Transverse colon (tissue), 4 donors: ENCODE measurements at regions not wholly inside any gene's neighbourhood (a gene's known extent, or its start where the extent isn't known, plus 50 kb on each side); places are given as distances from the start of the nearest gene placed in this dataset.

Experiments
- DNase-seq: peaks from one replicate; pipeline ENCODE4 v3.0.0-alpha.2; 2019
- H3K27ac ChIP-seq, 4 donors: fragments of 200-600 bp; sonication (generic); 2 replicates each; pipeline ENCODE4 v1.5.1; 2016 to 2018; ENCODE audit warnings: inconsistent platforms in 4 of 4
- H3K27me3 ChIP-seq: fragments of 200-600 bp; sonication (generic); 2 replicates; pipeline ENCODE4 v1.5.1; 2017; ENCODE audit warnings: inconsistent platforms
- H3K36me3 ChIP-seq, 4 donors: fragments of 200-600 bp; sonication (generic); 2 replicates each; pipeline ENCODE4 v1.5.1; 2017 to 2019; ENCODE audit warnings: inconsistent platforms in 4 of 4
- H3K4me1 ChIP-seq, 4 donors: fragments of 200-600 bp; sonication (generic); 2 replicates each; pipeline ENCODE4 v1.5.1; 2017 to 2020; ENCODE audit warnings: inconsistent platforms in 4 of 4
- H3K4me3 ChIP-seq, 4 donors: fragments of 200-600 bp; sonication (generic); 1 replicate in 1 of 4; 2 replicates in 3 of 4; pipeline versions ENCODE4 v1.5.1 to v1.6.1; 2017 to 2019; ENCODE audit warnings: inconsistent platforms in 4 of 4
- H3K9me3 ChIP-seq, 2 donors: fragments of 200-600 bp; sonication (generic); 2 replicates each; pipeline ENCODE4 v1.5.1; 2017 to 2019; ENCODE audit warnings: inconsistent platforms in 2 of 2
- EP300 ChIP-seq: sonication (generic); formaldehyde crosslinking; IDR thresholded peaks from one replicate; pipeline ENCODE4 v1.6.1; 2017; ENCODE audit warnings: antibody characterized with exemption, low read depth
- POLR2A ChIP-seq: fragments of 450-650 bp; IDR thresholded peaks from one replicate; pipeline ENCODE4 v1.6.1; 2016; ENCODE audit warnings: antibody characterized with exemption, mild to moderate bottlenecking, moderate library complexity
- POLR2AphosphoS5 ChIP-seq, 3 donors: sonication (generic); formaldehyde crosslinking; IDR thresholded peaks; one replicate each; pipeline ENCODE4 v1.6.1; 2016; ENCODE audit warnings: antibody characterized with exemption in 3 of 3
- WGBS, 2 donors: methylation state at CpG; one replicate each; pipeline ENCODE4 v1.1.5; 2018; ENCODE audit warnings: low coverage in 1 of 2; 5-methylcytosine and 5-hydroxymethylcytosine counted together
- in situ Hi-C, 4 donors: fragments of 200-750 bp; cut with MboI; loops; one replicate each; pipeline versions ENCODE4 v1.15.0 to v1.15.1; 2017; ENCODE audit warnings: low sequenced_read_pairs in 3 of 4, low pct_ligation_motif_present in 1 of 4, low pct_unique_long_range_greater_than_20kb in 1 of 4
- intact Hi-C: fragments of 100-400 bp; cut with DNase I; formaldehyde crosslinking; loops from one replicate; pipeline ENCODE4 v1.15.1; 2023; ENCODE audit warnings: low total_unique reads
- TF ChIP-seq, protein P1 (sequence below), 5 experiments: fragments of 200-600 bp in 3 of 5; fragments of 450-650 bp in 2 of 5; sonication (generic) in 3 of 5; IDR thresholded peaks; 1 replicate in 2 of 5; 2 replicates in 3 of 5; pipeline ENCODE4 v1.5.1; 2016 to 2017; ENCODE audit warnings: antibody characterized with exemption in 5 of 5, inconsistent platforms in 3 of 5, mild to moderate bottlenecking in 2 of 5, moderate library complexity in 1 of 5

DNA sequence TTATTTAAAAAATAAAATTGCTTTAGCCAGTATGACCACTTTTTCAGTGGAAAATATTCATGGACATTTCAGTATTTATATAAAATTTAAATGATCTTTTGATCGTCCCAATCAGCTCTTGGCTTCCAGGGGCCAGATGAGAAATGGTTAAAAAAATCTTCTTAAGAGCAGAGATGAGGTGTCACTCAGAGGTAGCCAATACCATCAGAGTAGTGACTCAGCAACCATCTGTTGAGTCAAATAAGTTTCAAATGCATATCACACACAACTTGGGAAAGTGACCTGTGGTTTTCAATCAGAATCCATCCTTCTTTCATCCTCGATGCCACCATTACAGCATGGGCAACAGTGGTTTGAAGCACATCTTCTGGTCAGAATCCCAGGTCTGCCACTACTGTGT is 958.8 kb upstream of the NR2F2 start:
- in situ Hi-C loops, result no loop called here
- WGBS, 2 donors, result 64 to 67% methylated on average over 2 of the region's 2 CpGs
- Histone ChIP-seq H3K27ac (no peak overlapping the region), H3K4me3 (no peak overlapping the region), H3K27me3 (no peaks in the 10 kb centered on the region), H3K4me1 (no peaks in the 10 kb centered on the region), H3K9me3 (no peaks in the 10 kb centered on the region), H3K36me3 (no peaks in the 10 kb centered on the region)
- intact Hi-C loops, result no loop called here
- TF ChIP-seq POLR2A (no peak), POLR2AphosphoS5 (IDR thresholded peaks at IDR 0.05) (no peak), EP300 (no peak)
- TF ChIP-seq, protein P1, sequence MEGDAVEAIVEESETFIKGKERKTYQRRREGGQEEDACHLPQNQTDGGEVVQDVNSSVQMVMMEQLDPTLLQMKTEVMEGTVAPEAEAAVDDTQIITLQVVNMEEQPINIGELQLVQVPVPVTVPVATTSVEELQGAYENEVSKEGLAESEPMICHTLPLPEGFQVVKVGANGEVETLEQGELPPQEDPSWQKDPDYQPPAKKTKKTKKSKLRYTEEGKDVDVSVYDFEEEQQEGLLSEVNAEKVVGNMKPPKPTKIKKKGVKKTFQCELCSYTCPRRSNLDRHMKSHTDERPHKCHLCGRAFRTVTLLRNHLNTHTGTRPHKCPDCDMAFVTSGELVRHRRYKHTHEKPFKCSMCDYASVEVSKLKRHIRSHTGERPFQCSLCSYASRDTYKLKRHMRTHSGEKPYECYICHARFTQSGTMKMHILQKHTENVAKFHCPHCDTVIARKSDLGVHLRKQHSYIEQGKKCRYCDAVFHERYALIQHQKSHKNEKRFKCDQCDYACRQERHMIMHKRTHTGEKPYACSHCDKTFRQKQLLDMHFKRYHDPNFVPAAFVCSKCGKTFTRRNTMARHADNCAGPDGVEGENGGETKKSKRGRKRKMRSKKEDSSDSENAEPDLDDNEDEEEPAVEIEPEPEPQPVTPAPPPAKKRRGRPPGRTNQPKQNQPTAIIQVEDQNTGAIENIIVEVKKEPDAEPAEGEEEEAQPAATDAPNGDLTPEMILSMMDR (IDR thresholded peaks at IDR 0.05), result no peak
- DNase-seq, result no peak

GRCh38 chr15:95375281-95375680 is 955.2 kb upstream of the NR2F2 start:
- no peak overlapping the region for H3K4me3 ChIP-seq
- intact Hi-C loops, result no loop called here
- H3K4me1 ChIP-seq, result no peaks in the 10 kb centered on the region
- no peak overlapping the region for H3K27ac ChIP-seq
- no peaks in the 10 kb centered on the region for H3K9me3 ChIP-seq
- H3K36me3 ChIP-seq, result no peaks in the 10 kb centered on the region
- no peaks in the 10 kb centered on the region for H3K27me3 ChIP-seq
- TF ChIP-seq POLR2A, result no peak
- TF ChIP-seq, protein P1 (IDR thresholded peaks at IDR 0.05), result no peak
- no peak for TF ChIP-seq POLR2AphosphoS5 (IDR thresholded peaks at IDR 0.05)
- TF ChIP-seq EP300, result no peak
- no peak for DNase-seq
- WGBS, 2 donors, result 72 to 87% methylated on average over 2 to 3 of the region's 3 CpGs
- in situ Hi-C loops, result loop anchor here in 1 of 4 donors (25.0 kb wide), 1 partner anchor 112 kb away; no protein-coding TSS in a partner anchor

- no peak overlapping the region for H3K4me3 ChIP-seq
- no peaks in the 10 kb centered on the region for H3K9me3 ChIP-seq
- H3K4me1 ChIP-seq, result no peaks in the 10 kb centered on the region
- 51 to 68% methylated on average over 3 to 5 of the region's 5 CpGs for WGBS, 2 donors
- H3K27me3 ChIP-seq, result no peaks in the 10 kb centered on the region
- H3K36me3 ChIP-seq, result no peaks in the 10 kb centered on the region
- intact Hi-C loops (no loop called here), in situ Hi-C loops (loop anchor here in 1 of 4 donors (25.0 kb wide), 1 partner anchor 110 kb away; no protein-coding TSS in a partner anchor)
- no peak for DNase-seq
- no peak overlapping the region for H3K27ac ChIP-seq
- TF ChIP-seq EP300, result no peak
- no peak for TF ChIP-seq POLR2A
- TF ChIP-seq POLR2AphosphoS5 (IDR thresholded peaks at IDR 0.05), result no peak
- TF ChIP-seq, protein P1 (IDR thresholded peaks at IDR 0.05), result no peak
Observed at GRCh38 chr15:95377258-95377852, 953.1 kb upstream of the NR2F2 start.

DNA sequence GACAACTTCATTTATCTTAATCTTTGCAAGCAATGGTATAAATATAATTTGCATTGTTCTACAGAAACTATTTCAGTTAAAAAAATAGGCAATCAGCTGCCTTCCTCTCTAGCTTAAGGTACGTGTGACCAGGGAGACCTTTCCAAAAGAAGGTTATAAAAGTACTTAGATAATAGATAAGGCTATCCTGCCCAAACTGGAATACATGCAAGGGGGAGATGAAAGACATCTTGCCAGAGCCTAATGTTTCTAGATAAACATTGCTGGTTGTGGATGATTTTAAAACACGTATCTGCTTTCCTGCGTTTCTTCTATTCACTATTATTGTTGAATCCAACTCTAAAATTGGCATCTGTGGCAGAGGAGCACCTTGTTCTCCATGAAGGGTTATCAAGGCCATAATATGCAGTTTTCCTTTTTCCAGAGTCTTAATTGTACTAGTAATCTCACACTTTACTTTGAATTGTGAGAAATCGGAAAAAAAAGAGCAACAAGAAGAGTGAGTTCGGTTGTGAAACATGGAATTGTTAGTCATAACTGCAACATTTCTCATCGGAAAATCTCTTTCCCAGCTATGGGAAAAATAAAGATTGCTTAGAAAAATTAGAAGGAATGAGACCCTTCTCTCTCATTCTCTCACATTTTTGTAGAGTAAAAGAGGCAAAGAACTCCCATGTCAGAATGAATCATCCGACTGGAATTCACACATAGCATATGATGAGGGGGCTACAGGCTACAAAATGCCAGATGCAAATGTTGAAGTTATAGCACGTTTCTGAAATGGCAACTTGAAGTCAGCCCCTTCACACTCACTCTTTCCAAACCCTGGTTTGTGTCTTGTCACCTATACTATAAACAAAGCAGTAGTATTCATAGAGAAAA is 936.1 kb upstream of the NR2F2 start:
- in situ Hi-C loops (loop anchor here in 1 of 4 donors (25.0 kb wide), 1 partner anchor 93 kb away; no protein-coding TSS in a partner anchor), intact Hi-C loops (no loop called here)
- Histone ChIP-seq H3K27ac (no peak overlapping the region), H3K4me1 (peaks cover 0 to 8% (median 2%) of the 10 kb centered on the region in 4 donors), H3K9me3 (no peaks in the 10 kb centered on the region), H3K27me3 (no peaks in the 10 kb centered on the region), H3K36me3 (no peaks in the 10 kb centered on the region), H3K4me3 (no peak overlapping the region)
- DNase-seq, result no peak
- 47 to 51% methylated on average over 8 of the region's 8 CpGs for WGBS, 2 donors
- TF ChIP-seq POLR2A, result no peak
- TF ChIP-seq EP300, result no peak
- TF ChIP-seq, protein P1 (IDR thresholded peaks at IDR 0.05), result no peak
- no peak for TF ChIP-seq POLR2AphosphoS5 (IDR thresholded peaks at IDR 0.05)
